D721Med (cell line): ENCODE measurements at regions not wholly inside any gene's neighbourhood (a gene's known extent, or its start where the extent isn't known, plus 50 kb on each side); places are given as distances from the start of the nearest gene placed in this dataset.
"Not testable (repeated sequence)": the region's sequence is repeated elsewhere in the genome, so short reads cannot be mapped to it uniquely, and the experiment has no call there.

Source experiments
- DNase-seq: peaks from one replicate; pipeline ENCODE4 v3.0.0; 2011; ENCODE audit warnings: low spot score; ENCODE audit not compliant: insufficient read length
- FAIRE-seq: peaks from 2 replicates; lab custom pipeline; 2011; peaks lifted over from hg19 to GRCh38; lab: Jason Lieb, UNC
- CTCF ChIP-seq: IDR thresholded peaks from 2 replicates; pipeline ENCODE4 v1.5.1; 2012; ENCODE audit warnings: mild to moderate bottlenecking, control low read depth; ENCODE audit not compliant: insufficient read depth; ENCODE audit errors: missing control alignments

GRCh38 chr1:70504176-70504820 is 93.2 kb downstream of the CTH start:
- DNase-seq (no peak), FAIRE-seq (peak; percentile 83)
- no peak for TF ChIP-seq CTCF

DNA sequence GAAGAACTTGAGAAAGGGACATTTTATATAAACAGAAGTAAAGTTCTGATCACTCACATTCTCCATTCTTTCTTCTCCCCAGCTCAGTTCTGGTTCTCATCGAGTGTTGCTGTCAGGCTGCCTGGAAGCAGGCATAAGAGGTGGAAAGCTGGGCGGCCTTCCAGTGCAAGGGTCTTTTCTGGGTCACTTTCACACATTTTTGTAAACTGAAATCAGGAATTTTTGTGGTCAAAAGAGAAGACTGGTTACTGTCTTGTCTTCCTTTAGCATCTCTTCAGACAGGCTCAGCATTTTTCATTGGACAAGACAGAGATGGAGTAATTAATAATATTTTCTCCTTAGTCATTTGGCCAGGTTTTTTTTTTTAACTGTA is 93.7 kb downstream of the CTH start:
- TF ChIP-seq CTCF: no peak
- FAIRE-seq (no peak), DNase-seq (no peak)

DNA sequence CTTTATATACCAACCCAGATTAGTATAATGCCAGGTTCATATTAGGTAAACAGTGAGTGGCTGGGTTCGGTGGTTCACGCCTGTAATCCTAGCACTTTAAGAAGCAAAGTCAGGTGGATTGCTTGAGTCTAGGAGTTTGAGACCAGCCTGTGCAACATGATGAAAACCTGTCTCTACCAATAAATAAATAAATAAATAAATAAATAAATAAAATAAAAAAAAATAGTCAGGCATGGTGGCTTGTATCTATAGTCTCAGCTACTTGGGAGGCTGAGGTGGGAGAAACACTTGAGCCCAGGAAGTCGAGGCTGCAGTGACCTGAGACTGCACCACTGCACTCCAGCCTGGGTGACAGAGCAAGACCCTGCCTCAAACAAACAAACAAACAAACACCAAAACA is 96.9 kb downstream of the CTH start:
- not testable (repeated sequence) for FAIRE-seq, DNase-seq

DNA sequence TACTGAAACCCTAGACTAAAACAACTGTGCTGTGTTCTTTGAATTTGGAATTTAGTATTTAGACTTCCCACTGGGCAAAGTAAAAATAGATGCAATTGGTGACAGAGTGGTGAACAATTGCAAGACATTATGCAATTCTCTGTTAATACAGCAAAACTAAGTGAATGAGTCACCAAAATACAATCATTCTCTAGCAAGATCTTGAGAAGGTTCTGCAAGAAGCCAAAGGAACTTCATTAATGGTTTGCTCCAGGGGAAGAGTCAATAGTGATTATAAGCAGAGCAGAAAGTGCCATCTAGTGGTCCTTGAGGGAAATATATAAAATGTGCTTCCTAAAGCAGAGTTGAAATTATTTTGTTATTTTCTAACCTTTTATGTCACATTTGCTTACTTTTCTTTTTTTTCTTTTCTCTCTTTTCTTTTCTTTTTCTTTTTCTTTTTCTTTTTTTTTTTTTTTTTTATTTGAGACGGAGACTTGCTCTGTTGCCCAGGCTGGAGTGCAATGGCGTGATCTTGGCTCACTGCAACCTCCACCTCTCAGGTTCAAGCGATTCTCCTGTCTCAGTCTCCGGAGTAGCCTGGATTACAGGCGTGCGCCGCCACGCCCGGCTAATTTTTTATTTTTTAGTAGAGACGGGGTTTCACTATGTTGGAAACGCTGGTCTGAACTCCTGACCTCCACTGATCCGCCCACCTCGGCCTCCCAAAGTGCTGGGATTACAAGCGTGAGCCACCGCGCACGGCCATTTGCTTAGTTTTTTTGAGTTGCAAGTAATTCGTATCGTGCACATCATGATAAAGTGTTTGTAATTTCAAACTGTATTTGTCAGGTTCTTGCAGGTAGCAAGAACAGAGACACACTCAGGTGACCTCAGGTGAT is 99.2 kb downstream of the CTH start:
- peak; percentile 32 for DNase-seq
- peak; percentile 84 for TF ChIP-seq CTCF
- FAIRE-seq: peak; percentile 94

- FAIRE-seq (no peak), DNase-seq (no peak)
- TF ChIP-seq CTCF: no peak
Observed at GRCh38 chr1:70517444-70517843, 106.4 kb downstream of the CTH start.

DNA sequence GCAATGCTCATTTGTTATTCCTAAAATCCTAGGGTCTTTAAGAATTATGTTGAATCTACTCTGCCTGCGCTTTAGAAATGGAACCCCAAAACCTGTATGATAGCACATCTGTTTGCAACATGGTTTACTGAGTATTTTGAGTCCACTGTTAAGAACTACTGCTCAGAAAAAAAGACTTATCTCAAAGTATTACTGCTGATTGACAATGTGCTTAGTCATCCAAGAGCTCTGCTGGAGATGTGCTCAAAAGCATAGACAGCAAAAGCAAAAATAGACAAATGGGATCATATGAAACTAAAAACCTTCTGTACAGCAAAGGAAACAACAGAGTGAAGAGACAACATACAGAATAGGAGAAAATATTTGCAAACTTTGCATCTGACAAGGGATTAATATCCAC is 107.0 kb downstream of the CTH start:
- TF ChIP-seq CTCF: no peak
- DNase-seq (no peak), FAIRE-seq (no peak)

GRCh38 chr1:70528590-70529333 is 117.7 kb downstream of the CTH start:
- TF ChIP-seq CTCF: peak; percentile 64
- FAIRE-seq (peak; percentile 74), DNase-seq (no peak)
